ENCODE measurements at regions not wholly inside any gene's neighbourhood (a gene's known extent, or its start where the extent isn't known, plus 50 kb on each side); places are given as distances from the start of the nearest gene placed in this dataset.
A peak's percentile ranks its signal among the peaks of the same experiment; 100 is the strongest.
"Not testable (repeated sequence)": the region's sequence is repeated elsewhere in the genome, so short reads cannot be mapped to it uniquely, and the experiment has no call there.

- DNase-seq: peak; percentile 61
Measured at GRCh38 chr4:129254526-129254925, 158.6 kb downstream of the C4orf33 start.

GRCh38 chr4:129261584-129261983 lies 165.6 kb downstream of the C4orf33 start:
- no peak for DNase-seq

GRCh38 chr4:129264008-129264657 lies 168.2 kb downstream of the C4orf33 start:
- no peak for DNase-seq

GRCh38 chr4:129278868-129279267 lies 182.9 kb downstream of the C4orf33 start:
- no peak for DNase-seq

- no peak for DNase-seq
Measured at GRCh38 chr4:129282293-129282692, 186.3 kb downstream of the C4orf33 start.

GRCh38 chr4:129292194-129292593 lies 196.2 kb downstream of the C4orf33 start:
- not testable (repeated sequence) for DNase-seq

GRCh38 chr4:129314781-129315180 lies 218.8 kb downstream of the C4orf33 start:
- DNase-seq: no peak

- no peak for DNase-seq
Measured at GRCh38 chr4:129322920-129323319, 227.0 kb downstream of the C4orf33 start.

GRCh38 chr4:129323658-129324057 lies 227.7 kb downstream of the C4orf33 start:
- DNase-seq: no peak

- DNase-seq: no peak
Measured at GRCh38 chr4:129326571-129327460, 230.9 kb downstream of the C4orf33 start.

- no peak for DNase-seq
Measured at GRCh38 chr4:129327637-129328036, 231.7 kb downstream of the C4orf33 start.

- no peak for DNase-seq
Measured at GRCh38 chr4:129328162-129328561, 232.2 kb downstream of the C4orf33 start.

GRCh38 chr4:129334136-129334535 lies 238.2 kb downstream of the C4orf33 start:
- DNase-seq: no peak

- DNase-seq: no peak
Measured at GRCh38 chr4:129335276-129335675, 239.3 kb downstream of the C4orf33 start.

- DNase-seq: no peak
Measured at GRCh38 chr4:129335818-129336217, 239.9 kb downstream of the C4orf33 start.

- no peak for DNase-seq
Measured at GRCh38 chr4:129336457-129337227, 240.7 kb downstream of the C4orf33 start.

GRCh38 chr4:129337228-129337620 lies 241.3 kb downstream of the C4orf33 start:
- DNase-seq: no peak

GRCh38 chr4:129342819-129343408 lies 247.0 kb downstream of the C4orf33 start:
- peak; percentile 74 for DNase-seq

- peak; percentile 35 for DNase-seq
Measured at GRCh38 chr4:129344058-129344457, 248.1 kb downstream of the C4orf33 start.

- no peak for DNase-seq
Measured at GRCh38 chr4:129345609-129346008, 249.7 kb downstream of the C4orf33 start.

- no peak for DNase-seq
Measured at GRCh38 chr4:129346036-129346435, 250.1 kb downstream of the C4orf33 start.

- DNase-seq: no peak
Measured at GRCh38 chr4:129346734-129347133, 250.8 kb downstream of the C4orf33 start.

Measured in fibroblast of skin of scalp (primary cell).